ENCODE measurements at regions not wholly inside any gene's neighbourhood (a gene's known extent, or its start where the extent isn't known, plus 50 kb on each side); places are given as distances from the start of the nearest gene placed in this dataset.

GRCh38 chr11:45395947-45396346, 109.8 kb upstream of the SYT13 start:
- TF ChIP-seq EZH2 (IDR thresholded peaks at IDR 0.05; ENCODE audit: borderline replicate concordance, low read length): no peak
- no peak for TF ChIP-seq CTCF (IDR thresholded peaks at IDR 0.05; ENCODE audit: low read length)
